ENCODE measurements at regions not wholly inside any gene's neighbourhood (a gene's known extent, or its start where the extent isn't known, plus 50 kb on each side); places are given as distances from the start of the nearest gene placed in this dataset.

GRCh38 chr13:74210693-74211393, 76.6 kb upstream of the KLF12 start:
- no peak overlapping the region for H3K4me3 ChIP-seq (ENCODE audit: control insufficient read depth, low read depth, low read length)
- DNase-seq (ENCODE audit: low read depth): peak; percentile 100
- TF ChIP-seq, protein P1, sequence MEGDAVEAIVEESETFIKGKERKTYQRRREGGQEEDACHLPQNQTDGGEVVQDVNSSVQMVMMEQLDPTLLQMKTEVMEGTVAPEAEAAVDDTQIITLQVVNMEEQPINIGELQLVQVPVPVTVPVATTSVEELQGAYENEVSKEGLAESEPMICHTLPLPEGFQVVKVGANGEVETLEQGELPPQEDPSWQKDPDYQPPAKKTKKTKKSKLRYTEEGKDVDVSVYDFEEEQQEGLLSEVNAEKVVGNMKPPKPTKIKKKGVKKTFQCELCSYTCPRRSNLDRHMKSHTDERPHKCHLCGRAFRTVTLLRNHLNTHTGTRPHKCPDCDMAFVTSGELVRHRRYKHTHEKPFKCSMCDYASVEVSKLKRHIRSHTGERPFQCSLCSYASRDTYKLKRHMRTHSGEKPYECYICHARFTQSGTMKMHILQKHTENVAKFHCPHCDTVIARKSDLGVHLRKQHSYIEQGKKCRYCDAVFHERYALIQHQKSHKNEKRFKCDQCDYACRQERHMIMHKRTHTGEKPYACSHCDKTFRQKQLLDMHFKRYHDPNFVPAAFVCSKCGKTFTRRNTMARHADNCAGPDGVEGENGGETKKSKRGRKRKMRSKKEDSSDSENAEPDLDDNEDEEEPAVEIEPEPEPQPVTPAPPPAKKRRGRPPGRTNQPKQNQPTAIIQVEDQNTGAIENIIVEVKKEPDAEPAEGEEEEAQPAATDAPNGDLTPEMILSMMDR (conservative IDR thresholded peaks at IDR 0.05; ENCODE audit: control insufficient read depth, insufficient read depth, low read depth, low read length): no peak

DNA sequence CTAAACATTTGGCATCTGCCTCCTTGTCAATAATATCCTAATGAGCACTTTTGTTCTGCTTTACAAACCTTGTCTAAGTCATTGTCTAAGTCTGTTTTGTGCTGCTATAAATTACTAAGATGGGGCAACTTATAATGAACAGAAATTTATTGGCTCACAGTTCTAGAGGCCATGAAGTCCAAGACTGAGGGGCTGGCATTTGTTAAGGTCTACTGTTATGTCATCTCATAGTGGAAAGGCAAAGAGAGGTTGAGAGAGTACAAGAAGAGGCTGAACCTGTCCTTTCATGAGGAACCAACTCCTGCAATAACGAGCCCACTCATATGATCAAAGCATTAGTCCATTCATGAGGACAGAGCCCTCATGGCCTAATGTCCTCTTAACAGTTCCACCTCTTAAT, 72.7 kb upstream of the KLF12 start:
- H3K4me3 ChIP-seq (ENCODE audit: control insufficient read depth, low read depth, low read length): no peak overlapping the region
- TF ChIP-seq, protein P1 (conservative IDR thresholded peaks at IDR 0.05; ENCODE audit: control insufficient read depth, insufficient read depth, low read depth, low read length): no peak
- DNase-seq (ENCODE audit: low read depth): no peak

- H3K4me3 ChIP-seq (ENCODE audit: control insufficient read depth, low read depth, low read length): no peak overlapping the region
- peak; percentile 75 for DNase-seq (ENCODE audit: low read depth)
- TF ChIP-seq, protein P1 (conservative IDR thresholded peaks at IDR 0.05; ENCODE audit: control insufficient read depth, insufficient read depth, low read depth, low read length): no peak
Observed at GRCh38 chr13:74206061-74206561, 71.9 kb upstream of the KLF12 start.

- H3K4me3 ChIP-seq (ENCODE audit: control insufficient read depth, low read depth, low read length): no peak overlapping the region
- no peak for DNase-seq (ENCODE audit: low read depth)
- TF ChIP-seq, protein P1 (conservative IDR thresholded peaks at IDR 0.05; ENCODE audit: control insufficient read depth, insufficient read depth, low read depth, low read length): no peak
Observed at GRCh38 chr13:74205313-74205690, 71.1 kb upstream of the KLF12 start.

- TF ChIP-seq, protein P1 (conservative IDR thresholded peaks at IDR 0.05; ENCODE audit: control insufficient read depth, insufficient read depth, low read depth, low read length): no peak
- peak; percentile 32 for DNase-seq (ENCODE audit: low read depth)
- no peak overlapping the region for H3K4me3 ChIP-seq (ENCODE audit: control insufficient read depth, low read depth, low read length)
Observed at GRCh38 chr13:74204602-74205312, 70.6 kb upstream of the KLF12 start.

DNA sequence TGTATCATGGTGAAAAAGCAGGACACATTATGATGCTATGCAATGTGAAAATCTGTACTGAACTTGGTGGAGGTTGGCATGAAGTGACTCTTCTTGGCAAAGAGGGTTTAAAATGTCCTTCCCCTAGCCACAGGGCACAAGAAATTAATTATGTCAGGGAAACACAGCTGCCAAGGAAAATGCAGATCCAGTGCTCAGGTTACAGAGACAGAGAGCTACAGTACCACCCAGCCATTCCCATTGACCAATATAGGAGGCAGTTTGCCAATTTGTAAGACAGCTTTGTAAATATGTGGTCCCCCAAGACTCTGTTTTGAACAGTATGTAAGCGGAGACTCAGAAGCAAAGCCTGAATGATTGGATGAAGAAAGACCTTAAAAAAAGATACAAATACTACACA, 69.4 kb upstream of the KLF12 start:
- H3K4me3 ChIP-seq (ENCODE audit: control insufficient read depth, low read depth, low read length): no peak overlapping the region
- TF ChIP-seq, protein P1 (conservative IDR thresholded peaks at IDR 0.05; ENCODE audit: control insufficient read depth, insufficient read depth, low read depth, low read length): no peak
- peak; percentile 27 for DNase-seq (ENCODE audit: low read depth)
